Activated CD4-positive, alpha-beta T cell treated with anti-CD3 and anti-CD28 coated beads, Interleukin-2, amount 50 U/mL, for 1 hour (primary cell): ENCODE measurements at regions not wholly inside any gene's neighbourhood (a gene's known extent, or its start where the extent isn't known, plus 50 kb on each side); places are given as distances from the start of the nearest gene placed in this dataset.
"Not testable (repeated sequence)": the region's sequence is repeated elsewhere in the genome, so short reads cannot be mapped to it uniquely, and the experiment has no call there.

Experiments used
- DNase-seq: peaks from one replicate; pipeline ENCODE4 v3.0.0-alpha.2; 2020

DNA sequence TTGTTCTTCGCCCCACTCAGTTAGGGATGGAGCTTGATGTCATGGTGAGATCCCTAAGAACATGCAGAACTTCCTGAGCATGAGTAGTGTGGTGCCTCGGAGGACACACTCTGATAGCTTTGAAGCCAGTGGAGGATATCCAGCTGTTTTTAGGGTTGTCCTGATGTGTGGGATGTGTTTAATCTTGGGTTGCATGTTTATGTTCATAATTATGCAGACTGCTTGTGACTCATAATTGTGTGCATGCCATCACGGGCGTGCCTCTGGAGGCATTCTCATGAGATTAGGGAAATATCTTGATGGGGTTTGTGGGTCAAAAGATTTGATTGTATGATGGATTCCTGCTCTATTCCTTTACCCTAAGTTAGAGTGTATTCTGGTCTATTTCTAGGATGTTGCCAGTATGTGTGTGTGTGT lies 267.4 kb upstream of the PELI2 start:
- DNase-seq = no peak

DNA sequence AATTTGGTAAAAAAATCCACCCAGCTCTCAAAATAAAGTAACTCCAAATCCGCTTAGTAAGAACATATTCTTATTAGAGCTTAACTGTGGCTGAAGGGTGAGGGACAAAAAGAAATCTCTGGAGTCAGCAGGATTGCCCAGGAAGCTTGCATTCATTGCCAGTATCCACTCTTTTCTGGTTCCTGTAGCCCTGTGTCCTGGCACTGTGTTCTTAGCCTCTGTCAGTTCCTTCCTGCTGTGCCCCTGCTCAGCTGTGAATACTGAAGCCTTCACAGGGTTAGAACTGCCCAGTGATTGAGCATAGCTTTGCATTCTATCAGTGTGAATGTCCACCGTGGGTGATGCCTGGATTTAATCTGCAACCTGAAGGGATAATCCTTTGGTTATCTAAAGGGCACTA lies 266.9 kb upstream of the PELI2 start:
- DNase-seq = no peak

DNA sequence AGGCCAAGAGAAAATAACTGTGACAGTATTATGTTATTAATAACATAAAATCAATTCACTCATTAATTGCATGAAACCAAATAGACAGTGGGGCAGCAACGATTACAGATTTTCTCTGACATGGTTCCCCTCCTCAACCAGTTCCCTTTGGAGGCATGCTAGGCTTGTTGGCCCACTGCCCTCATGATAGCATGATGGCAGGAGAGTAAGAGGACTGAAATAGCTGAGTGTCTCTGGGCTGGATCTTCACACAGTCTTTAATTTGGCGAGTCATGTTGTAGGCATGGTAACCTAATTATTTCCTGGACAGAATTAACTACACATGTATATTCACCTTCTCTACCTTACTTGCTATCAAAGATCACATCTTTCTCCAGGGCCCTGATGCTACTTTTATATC lies 266.2 kb upstream of the PELI2 start:
- no peak for DNase-seq

DNA sequence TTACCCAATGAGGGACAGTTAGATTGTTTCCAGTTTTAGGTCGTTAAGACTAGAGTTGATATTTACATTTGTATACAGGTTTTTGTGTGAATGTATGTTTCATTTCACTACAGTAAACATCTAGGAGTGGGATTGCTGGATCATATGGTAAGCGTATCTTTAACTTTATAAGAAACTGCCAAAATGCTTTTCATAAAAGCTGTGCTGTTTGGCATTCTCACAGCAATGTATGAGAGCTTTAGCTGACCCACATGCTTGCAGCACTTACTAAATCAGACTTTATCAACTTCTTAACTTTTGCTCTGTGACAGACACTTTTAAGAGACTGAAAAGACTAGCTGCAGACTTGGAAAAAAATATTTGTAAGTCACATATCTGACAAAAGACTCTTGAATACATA lies 262.5 kb upstream of the PELI2 start:
- DNase-seq = no peak

DNA sequence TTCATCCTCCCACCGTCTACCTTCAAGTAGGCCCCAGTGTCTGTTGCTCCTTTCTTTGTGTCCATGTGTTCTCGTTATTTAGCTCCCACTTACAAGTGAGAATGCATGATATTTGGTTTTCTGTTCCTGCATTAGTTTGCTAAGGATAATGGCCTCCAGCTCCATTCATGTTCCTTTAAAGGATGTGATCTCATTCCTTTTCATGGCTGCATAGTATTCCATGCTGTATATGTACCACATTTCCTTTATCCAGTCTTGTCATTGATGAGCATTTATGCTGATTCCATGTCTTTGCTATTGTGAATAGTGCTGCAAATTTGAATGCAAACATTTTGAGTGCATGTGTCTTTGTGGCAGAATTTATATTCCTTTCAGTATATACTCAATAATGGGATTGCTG lies 259.6 kb upstream of the PELI2 start:
- no peak for DNase-seq

DNA sequence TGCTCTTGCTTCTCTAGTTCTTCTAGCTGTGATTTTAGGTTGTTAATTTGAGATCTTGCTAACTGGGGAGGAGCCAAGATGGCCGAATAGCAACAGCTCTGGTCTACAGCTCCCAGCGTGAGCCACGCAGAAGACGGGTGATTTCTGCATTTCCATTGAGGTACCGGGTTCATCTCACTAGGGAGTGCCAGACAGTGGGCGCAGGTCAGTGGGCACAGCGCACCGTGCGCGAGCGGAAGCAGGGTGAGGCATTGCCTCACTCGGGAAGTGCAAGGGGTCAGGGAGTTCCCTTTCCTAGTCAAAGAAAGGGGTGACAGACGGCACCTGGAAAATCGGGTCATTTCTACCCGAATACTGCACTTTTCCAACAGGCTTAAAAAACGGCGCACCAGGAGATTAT lies 256.6 kb upstream of the PELI2 start:
- not testable (repeated sequence) for DNase-seq

DNA sequence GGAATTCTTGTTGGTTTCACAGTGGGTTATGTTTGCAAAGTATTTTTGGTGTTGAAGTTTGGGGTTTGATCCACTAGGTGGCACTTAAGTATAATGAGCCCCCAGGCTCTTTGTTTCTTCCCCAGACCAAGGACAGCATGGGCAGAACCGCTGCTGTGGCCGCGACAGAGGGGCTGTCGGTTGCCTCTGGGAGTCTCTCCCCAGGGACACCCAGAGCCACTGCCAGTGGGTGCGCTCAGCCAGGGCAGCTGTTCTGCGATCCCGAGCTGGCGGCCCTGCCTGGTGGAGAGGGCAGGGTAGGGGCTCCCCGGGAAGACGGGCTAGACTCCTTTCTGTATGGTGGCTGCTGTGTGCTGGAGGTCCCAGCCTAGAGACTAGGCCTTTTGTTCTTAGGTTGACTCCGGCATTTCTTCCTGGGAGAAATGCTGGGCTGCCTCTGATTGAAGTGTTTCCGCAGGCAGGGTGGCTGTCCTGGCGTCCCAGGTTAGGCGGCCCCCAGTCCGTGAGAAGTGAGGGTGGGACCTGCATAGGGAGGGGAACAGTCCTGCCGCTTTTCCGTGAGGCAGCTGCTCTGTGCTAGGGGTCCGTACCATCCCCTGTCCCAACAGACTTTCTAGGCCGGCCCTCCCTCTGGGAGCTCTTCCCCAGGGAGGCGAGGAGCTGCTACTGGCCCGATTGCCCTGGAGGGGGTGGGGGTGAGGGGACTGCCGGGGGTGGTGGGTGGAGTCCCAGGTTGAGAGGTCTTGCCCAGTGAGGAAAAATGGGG lies 253.1 kb upstream of the PELI2 start:
- DNase-seq = no peak

DNA sequence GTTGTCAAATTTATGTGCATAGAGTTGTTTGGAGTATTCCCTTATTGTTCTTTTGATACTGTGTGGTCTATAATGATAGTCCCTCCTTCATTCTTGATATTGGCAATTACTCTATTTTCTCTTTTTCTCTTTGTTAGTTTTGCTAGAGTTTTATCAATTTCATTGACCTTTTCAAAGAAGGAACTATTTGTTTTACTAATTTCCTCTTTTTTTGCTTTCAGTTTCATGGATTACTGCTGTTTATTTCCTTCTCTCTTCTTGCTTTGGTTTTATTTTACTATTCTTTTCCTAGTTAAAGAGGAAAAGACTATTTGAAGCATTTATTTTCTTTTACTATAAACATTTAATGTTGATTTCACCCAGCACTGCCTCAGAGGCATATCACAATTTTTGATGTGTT lies 250.9 kb upstream of the PELI2 start:
- DNase-seq = no peak

DNA sequence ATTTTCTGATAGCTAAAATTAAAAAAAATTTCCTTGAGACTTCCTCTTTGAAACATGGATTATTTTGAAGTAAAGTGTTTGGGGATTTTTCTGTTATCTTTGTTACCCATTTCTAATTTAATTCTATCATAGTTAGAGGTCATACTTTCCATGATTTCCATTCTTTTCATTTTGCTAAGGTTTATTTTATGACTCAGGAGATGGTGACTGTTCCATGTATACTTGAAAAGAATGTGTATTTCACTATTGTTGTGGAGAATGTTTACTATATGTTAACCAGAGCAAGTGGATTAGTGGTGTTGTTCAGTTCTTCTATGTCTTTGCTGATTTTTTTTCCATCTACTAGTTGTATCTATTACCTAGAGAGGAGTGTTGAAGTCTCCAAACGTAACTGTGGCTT lies 250.5 kb upstream of the PELI2 start:
- no peak for DNase-seq

DNA sequence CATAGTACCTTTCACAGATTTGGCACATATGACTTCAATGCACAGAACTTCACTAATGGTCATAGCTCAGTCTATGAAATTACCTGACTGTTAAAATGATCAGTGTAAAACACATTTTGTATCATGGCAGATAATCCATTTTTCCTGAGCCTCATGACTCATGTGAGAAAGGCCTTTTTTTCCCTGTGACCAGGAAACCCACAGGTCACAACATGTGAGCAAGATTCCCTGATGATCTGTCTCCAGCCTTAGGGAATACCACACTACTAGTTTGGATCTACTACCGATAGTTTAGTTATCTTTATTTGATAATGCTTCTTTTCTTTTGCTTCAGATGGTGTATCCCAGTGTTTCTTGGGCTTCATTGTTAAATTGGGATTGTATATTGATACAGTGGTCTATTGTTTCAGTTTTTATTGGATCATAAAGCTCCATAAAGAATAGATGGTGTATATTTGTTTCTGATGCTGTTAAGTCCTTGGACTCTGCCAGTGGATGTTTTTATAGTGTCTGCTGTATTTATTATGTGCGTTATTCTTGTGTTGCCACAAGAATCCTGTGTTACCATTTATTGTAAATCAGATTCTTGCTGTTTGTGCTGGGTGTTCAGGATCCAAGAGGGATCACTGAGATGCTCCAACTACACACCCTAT lies 248.7 kb upstream of the PELI2 start:
- DNase-seq = no peak

DNA sequence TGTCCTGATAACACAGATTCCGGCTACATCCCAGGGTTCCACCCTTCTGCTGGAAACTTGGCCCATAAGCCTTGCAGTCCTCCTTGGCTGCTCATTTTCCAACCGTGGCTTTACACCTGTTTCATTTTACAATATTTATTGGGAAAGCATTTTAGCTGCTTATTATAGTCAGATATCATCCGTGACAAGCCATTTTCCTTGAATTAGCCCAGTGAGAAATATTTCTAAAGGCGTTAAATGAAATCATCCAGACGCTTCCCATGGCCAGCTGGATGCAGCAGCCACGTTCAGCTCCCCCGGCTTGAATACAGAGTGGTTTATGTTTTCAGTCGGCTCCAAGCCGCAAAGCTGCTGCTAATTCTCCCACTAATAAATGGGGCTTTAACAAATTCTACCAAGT lies 245.0 kb upstream of the PELI2 start:
- DNase-seq = no peak

DNA sequence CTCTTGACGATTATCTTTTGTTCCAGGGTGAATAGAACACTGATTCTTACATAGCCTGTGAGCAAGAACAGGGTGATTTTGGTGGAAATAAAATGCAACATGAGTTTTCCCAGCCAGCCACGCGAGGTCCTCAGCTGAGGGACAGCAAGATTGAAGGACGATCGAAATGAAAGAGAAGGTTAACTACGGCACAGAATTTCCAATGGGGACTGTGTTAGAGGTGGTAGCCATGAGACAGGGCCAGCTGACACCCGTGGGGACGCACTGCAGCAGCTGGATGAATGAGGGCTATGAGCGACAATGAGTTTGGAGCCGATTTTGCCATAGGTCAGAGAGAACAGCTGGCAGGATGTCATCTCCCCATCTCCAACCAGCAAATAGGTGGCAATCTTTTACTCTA lies 243.4 kb upstream of the PELI2 start:
- no peak for DNase-seq

DNA sequence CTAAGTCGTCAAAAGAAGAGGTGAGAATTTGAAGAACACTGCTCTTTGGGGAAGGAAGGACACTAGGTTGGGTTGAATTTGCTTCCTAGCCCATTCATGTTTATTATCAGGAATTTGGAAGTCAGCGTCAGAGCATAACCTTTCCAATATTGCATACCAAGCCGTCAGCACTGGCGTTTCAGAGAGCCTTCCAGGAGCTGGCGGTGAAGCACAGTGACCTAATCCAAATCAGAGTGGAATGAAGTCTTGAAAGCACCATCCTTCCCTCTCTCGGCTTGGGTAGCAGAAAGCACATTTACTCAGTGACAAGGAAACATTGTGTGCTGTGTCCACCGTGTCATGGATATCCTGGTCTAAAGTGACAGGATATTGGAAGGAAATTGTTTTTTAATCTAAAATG lies 240.3 kb upstream of the PELI2 start:
- no peak for DNase-seq

DNA sequence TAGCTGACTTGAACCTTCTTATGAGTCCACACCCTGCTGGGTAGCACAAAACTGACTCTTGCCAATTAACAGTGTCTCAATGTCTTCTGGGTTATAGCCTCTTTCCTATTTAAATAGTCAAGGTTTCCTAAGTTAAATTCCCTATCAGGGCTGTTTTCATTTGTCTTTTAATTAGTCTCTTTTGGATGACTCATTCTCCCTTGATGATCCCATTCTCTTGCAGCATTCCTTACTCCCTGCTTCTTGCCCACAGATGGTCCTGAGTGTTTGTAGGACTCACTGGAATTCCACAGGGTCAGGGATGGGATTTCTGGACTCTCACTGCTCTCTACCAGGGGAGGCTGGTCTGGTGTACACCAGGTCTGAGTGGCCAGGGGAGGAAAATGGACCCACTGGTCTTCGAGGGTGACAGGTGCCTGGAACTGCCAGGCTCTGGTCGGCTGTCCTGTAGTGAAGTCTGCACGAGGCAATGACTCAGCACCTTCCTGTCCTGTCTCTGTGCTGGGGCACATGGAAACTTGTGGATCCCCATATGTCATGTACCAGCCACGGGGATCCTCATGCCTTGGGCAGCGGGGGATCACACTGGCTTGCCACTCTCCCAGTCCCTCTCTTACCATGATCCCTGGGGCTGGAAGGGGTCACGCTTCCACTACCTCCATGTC lies 236.5 kb upstream of the PELI2 start:
- no peak for DNase-seq

DNA sequence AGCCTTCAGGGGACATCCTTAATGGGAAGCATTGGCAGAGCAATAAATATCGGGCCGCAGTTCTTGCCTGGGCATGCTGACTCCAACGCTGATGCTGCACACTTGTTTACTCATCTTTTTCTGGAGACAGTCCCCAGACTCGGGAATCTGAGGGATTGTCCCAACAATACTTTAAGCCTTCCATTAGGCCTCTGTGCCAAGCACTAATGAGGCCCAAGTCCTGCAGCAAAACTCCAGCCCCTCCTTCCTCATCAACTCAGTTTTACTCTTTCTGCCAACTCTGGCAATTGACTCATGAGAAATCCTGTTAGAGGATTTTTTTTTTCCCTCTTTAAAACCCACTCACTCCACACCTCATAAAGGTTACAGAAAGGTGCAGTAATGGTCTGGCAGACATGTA lies 233.4 kb upstream of the PELI2 start:
- no peak for DNase-seq

DNA sequence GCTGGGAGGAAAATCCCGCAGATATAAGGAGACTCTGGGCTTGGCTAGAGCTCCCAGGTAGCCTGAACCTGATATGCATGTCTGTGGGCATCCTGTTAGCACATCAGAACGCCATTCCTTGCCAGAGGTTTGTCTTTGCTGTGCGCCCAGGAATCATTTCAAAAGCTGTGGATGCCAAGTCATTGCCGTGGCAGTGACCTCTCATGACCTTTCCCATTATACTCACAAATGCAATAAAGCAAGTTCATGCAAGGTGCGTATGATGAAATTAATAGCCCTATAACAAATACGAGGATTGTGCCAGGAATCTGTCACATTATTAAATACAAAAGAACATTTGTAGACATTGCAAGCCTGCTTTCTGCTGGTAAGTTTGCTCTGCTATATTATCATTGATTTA lies 229.1 kb upstream of the PELI2 start:
- no peak for DNase-seq

DNA sequence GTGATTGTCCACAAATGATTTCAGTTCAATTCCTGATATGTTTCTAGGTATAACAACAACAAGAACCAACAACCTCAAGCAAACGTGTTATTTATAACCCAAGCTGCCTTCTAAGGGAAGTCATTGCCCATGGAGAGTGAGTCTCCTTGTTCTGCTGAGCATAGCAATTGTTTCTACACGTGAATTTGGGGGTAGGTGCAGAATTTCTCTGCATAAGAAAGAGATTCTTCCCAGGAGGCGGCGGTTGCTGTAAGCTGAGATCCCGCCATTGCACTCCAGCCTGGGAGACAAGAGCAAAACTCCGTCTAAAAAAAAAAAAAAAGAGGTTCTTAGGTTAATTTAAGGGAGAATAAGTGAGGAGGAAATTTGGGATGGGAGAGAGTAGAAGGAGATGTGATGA lies 226.5 kb upstream of the PELI2 start:
- no peak for DNase-seq

DNA sequence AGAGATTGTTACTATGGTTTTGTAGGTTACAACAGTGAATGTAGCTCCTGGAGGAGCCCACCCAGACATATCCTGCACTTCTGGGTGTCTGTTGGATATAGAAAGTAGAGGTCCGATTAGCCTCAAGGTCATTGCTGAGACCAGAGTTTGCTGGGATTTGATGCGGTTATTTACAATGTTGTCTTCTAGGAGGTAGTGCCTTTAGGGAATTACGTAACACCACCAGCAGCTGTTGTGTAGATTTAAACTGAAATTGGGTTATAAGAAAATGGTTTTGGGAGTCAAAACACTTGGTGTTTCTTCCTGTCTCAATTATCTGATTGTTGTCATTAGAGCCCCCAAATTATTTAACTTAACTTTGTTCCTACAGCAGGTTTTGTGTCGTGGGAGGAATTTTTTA lies 225.3 kb upstream of the PELI2 start:
- DNase-seq = no peak

DNA sequence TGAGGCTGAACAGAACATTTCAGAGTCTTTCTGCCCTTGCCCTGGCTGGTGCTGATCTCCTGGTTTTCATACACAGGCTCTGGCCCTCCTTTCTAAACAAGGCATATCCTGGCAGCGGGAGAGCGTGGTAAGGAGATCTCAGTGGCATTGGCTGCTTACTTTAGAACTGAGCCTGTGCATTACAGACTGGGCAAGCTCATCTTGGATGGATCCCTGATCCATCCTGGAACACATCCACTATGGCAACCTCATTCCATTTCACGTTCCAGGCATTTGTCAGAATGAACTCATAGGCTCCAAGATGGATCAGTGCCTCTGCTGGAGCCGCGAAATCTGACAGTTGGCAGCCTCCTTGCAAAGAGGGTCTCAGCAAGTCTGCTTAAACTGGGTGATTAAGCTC lies 224.5 kb upstream of the PELI2 start:
- no peak for DNase-seq

DNA sequence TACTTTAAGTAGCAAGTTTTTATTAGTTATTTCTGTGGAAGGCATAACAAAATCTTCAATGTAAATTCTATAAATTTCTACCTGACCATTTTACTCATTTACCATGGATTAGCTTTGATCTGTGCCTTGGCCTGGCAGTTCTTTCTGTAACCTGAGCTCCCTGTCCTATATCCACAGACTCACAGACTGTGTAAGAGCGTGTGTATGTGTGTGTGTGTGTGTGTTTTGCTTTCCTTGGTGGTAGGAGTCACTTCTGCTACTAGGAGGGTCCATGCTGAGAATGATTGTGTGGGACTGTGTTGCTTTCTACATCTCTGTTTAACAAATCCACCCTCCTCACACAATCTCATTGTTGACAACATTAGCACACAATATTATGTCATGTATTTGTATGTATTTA lies 221.2 kb upstream of the PELI2 start:
- no peak for DNase-seq

DNA sequence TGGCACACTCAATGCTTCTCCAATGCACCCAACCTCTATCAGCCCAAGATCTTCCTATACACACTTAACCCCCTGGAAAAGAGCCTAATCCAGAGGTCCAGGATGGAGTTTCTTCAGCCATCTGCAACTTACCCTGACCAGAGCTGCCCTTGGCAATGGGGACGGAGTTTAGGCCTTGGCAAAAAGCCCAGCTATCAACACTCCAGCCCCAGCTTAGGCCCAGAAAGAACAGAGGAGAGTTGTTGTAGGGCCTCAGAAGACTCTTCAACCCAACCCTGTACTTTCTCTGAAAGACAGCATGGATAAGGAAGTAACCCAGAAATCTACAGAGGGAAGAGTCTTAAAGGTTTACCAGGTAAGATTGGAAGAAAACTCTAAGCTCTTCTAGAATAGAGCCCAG lies 219.3 kb upstream of the PELI2 start:
- DNase-seq = no peak

DNA sequence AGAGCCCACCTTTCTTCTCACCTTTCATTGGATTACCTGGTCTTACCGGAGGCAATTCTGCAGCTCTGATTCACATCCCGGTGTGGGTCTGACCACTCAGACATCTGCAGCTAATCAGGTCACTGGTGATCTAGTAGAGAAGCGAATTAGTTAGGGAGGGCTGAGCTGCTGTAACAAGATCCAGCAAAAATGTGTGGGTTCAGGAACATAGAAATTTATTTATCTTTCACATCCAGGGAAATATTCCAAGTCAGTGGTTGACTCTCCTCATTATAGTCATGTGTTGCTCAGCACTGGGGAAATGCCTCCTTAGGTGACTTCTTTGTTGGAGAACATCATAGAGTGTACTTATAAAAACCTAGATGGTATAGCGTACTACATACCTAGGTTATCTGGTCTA lies 218.7 kb upstream of the PELI2 start:
- no peak for DNase-seq

DNA sequence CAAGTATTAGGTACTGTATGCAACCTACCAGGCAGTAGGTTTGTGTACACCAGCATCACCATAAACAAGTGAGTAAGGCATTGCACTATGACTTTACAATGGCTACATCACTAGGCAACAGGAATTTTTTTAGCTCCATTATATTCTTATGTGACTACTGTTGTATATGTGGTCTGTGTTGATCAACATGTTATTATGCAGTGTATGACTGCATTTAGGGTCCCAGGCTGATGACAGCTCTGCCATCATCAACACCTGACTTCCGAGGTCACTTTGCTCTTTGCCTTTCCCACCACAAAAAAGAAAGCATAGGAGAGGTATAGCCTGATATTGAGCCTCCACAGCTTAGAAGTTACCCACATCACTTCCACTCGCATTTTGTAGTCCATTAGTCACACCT lies 217.5 kb upstream of the PELI2 start:
- DNase-seq = no peak

DNA sequence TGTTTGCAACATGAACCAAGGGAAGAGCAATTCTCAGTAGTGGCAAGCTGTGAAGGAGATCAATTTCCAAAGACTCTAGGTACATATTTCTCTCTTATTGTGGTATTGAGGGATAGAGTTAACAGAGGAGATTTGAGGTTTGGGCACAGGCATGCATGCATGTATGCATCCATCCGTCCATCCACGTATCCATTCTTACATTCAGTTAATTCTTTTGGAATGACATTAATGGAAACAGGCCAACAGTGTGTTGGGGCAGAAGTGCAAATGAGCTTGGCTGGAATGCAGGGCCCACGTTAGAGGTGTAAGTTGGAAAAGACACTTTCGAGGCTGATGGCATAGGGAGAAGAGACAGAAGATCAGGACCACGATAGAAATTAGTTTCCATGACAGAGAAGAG lies 216.9 kb upstream of the PELI2 start:
- no peak for DNase-seq

DNA sequence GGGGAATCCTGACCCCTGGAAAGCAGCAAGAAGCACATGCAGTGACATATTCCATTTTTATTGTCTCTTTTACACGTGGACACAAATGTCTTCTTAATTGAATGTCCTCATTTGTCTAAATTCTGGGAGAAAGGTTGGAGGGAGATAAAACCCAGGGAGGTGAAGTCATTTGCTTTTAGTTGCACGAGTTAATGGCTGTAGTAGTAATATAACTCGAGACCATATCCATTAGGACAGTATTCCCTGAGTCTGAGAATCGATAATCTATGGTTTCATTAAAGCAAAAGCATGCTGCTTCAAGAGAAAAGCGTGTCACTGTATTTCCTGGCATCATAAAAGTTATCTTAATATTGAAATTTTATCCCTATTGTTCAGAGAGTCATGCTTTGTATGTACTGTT lies 216.0 kb upstream of the PELI2 start:
- DNase-seq = no peak
